Hypothalamus (tissue), 51 donors: ENCODE measurements at regions not wholly inside any gene's neighbourhood (a gene's known extent, or its start where the extent isn't known, plus 50 kb on each side); places are given as distances from the start of the nearest gene placed in this dataset.
"Not testable (repeated sequence)": the region's sequence is repeated elsewhere in the genome, so short reads cannot be mapped to it uniquely, and the experiment has no call there.

Source experiments
- DNase-seq, 51 donors: peaks; one replicate each; lab custom pipeline; 2025; lab: John Stamatoyannopoulos, UW

- DNase-seq: not testable (repeated sequence)
Observed at GRCh38 chr4:82301390-82301789, 72.4 kb downstream of the HNRNPD start.

GRCh38 chr4:82293304-82293703, 80.5 kb downstream of the HNRNPD start:
- no peak for DNase-seq

GRCh38 chr4:82287720-82288119, 86.1 kb downstream of the HNRNPD start:
- DNase-seq: no peak

- DNase-seq: peak; percentile 83 to 100 (median 97)
Observed at GRCh38 chr4:82284858-82285805, 88.7 kb downstream of the HNRNPD start.

GRCh38 chr4:82284475-82284857, 89.3 kb downstream of the HNRNPD start:
- DNase-seq: peak in 2 of 51 donors; percentile 23 to 40

GRCh38 chr4:82282875-82283274, 90.9 kb downstream of the HNRNPD start:
- DNase-seq: no peak

- not testable (repeated sequence) for DNase-seq
Observed at GRCh38 chr4:82279550-82279949, 94.2 kb downstream of the HNRNPD start.

- no peak for DNase-seq
Observed at GRCh38 chr4:82276332-82276640, 97.5 kb downstream of the HNRNPD start.

- DNase-seq: no peak
Observed at GRCh38 chr4:82275431-82276331, 98.1 kb downstream of the HNRNPD start.

GRCh38 chr4:82274700-82275099, 99.1 kb downstream of the HNRNPD start:
- DNase-seq: not testable (repeated sequence)

- DNase-seq: not testable (repeated sequence)
Observed at GRCh38 chr4:82272523-82272922, 101.3 kb downstream of the HNRNPD start.

- DNase-seq: not testable (repeated sequence)
Observed at GRCh38 chr4:82271915-82272480, 101.8 kb downstream of the HNRNPD start.

- no peak for DNase-seq
Observed at GRCh38 chr4:82268826-82269193, 105.0 kb downstream of the HNRNPD start.

GRCh38 chr4:82268050-82268825, 105.6 kb downstream of the HNRNPD start:
- peak in 41 of 51 donors; percentile 3 to 76 (median 28) for DNase-seq

GRCh38 chr4:82267506-82267905, 106.3 kb downstream of the HNRNPD start:
- no peak for DNase-seq

GRCh38 chr4:82266345-82266744, 107.4 kb downstream of the HNRNPD start:
- no peak for DNase-seq

- DNase-seq: no peak
Observed at GRCh38 chr4:82261084-82261483, 112.7 kb downstream of the HNRNPD start.

GRCh38 chr4:82260632-82261031, 113.2 kb downstream of the HNRNPD start:
- no peak for DNase-seq

- DNase-seq: no peak
Observed at GRCh38 chr4:82256718-82257117, 117.1 kb downstream of the HNRNPD start.

- DNase-seq: no peak
Observed at GRCh38 chr4:82255657-82256056, 118.1 kb downstream of the HNRNPD start.
